IMR-90 (cell line): ENCODE measurements at regions not wholly inside any gene's neighbourhood (a gene's known extent, or its start where the extent isn't known, plus 50 kb on each side); places are given as distances from the start of the nearest gene placed in this dataset.

Experiments used
- ATAC-seq: fragments of 200-7000 bp; cut with Tn5 transposase; 2 replicates; pipeline ENCODE4 v1.9.1; 2020; ENCODE audit warnings: low read depth, mild to moderate bottlenecking, moderate library complexity
- BruUV-seq: library from RNA; stranded (reverse); fragments of 400-500 nt; replicated peaks from 2 replicates; lab custom pipeline; 2021; lab: Mats Ljungman, UMichigan
- CTCF ChIA-PET: fragments of 300-600 bp; formaldehyde crosslinking; extraction: SDS; loops from one replicate; lab custom pipeline; 2021; ENCODE audit warnings: antibody characterized with exemption; lab: Yijun Ruan, JAX
- POLR2A ChIA-PET: fragments of 300-600 bp; sonication (Branson Sonifier 250); formaldehyde crosslinking; loops from one replicate; lab custom pipeline; 2022; ENCODE audit warnings: antibody characterized with exemption; ENCODE audit not compliant: unreplicated experiment; lab: Charles Lee
- DNase-seq: peaks from one replicate; pipeline ENCODE4 v3.0.0; 2013
- H2AFZ ChIP-seq: replicated peaks from 2 replicates; pipeline ENCODE3; 2013; ENCODE audit warnings: low read length, mild to moderate bottlenecking; ENCODE audit not compliant: poor library complexity
- H2AK5ac ChIP-seq: 2 replicates; pipeline ENCODE4 v1.6.1; 2013; ENCODE audit warnings: low read depth, low read length, inconsistent platforms
- H2AK9ac ChIP-seq: replicated peaks from 2 replicates; pipeline ENCODE3; 2013; ENCODE audit warnings: mild to moderate bottlenecking, low read depth, low read length, moderate library complexity; ENCODE audit not compliant: poor library complexity
- H2BK120ac ChIP-seq: 2 replicates; pipeline ENCODE4 v1.6.1; 2013; ENCODE audit warnings: low read depth, low read length, inconsistent platforms
- H2BK15ac ChIP-seq: 3 replicates; pipeline ENCODE4 v1.6.1; 2013; ENCODE audit warnings: low read depth, low read length, inconsistent platforms
- H2BK20ac ChIP-seq: 2 replicates; pipeline ENCODE4 v1.6.1; 2013; ENCODE audit warnings: low read depth, mild to moderate bottlenecking, inconsistent platforms, low read length, moderate library complexity
- H2BK5ac ChIP-seq: 2 replicates; pipeline ENCODE4 v1.6.1; 2013; ENCODE audit warnings: mild to moderate bottlenecking, low read depth, low read length, inconsistent platforms; ENCODE audit not compliant: poor library complexity, severe bottlenecking
- H3K14ac ChIP-seq: replicated peaks from 2 replicates; pipeline ENCODE4 v1.6.1; 2013; ENCODE audit warnings: low read depth, low read length, inconsistent platforms
- H3K18ac ChIP-seq: 2 replicates; pipeline ENCODE4 v1.6.1; 2013; ENCODE audit warnings: low read depth, low read length, control low read depth
- H3K23ac ChIP-seq: 2 replicates; pipeline ENCODE4 v1.6.1; 2013; ENCODE audit warnings: low read depth, low read length, inconsistent platforms
- H3K27ac ChIP-seq: 2 replicates; pipeline ENCODE4 v1.5.1; 2013; ENCODE audit warnings: mild to moderate bottlenecking, control low read depth, low read length; ENCODE audit not compliant: insufficient read depth
- H3K27me3 ChIP-seq: 2 replicates; pipeline ENCODE4 v1.6.1; 2013; ENCODE audit warnings: low read length; ENCODE audit not compliant: control insufficient read depth, insufficient read depth
- H3K36me3 ChIP-seq: 2 replicates; pipeline ENCODE4 v1.6.1; 2013; ENCODE audit warnings: low read length, mixed read lengths; ENCODE audit not compliant: control insufficient read depth, insufficient read depth
- H3K4ac ChIP-seq: 2 replicates; pipeline ENCODE4 v1.6.1; 2013; ENCODE audit warnings: low read depth, low read length, inconsistent platforms
- H3K4me1 ChIP-seq: 2 replicates; pipeline ENCODE4 v1.6.1; 2013; ENCODE audit warnings: low read length, mixed read lengths; ENCODE audit not compliant: control insufficient read depth, insufficient read depth
- H3K4me2 ChIP-seq: 2 replicates; pipeline ENCODE4 v1.6.1; 2013; ENCODE audit warnings: low read depth, mild to moderate bottlenecking, control low read depth, low read length, moderate library complexity
- H3K4me3 ChIP-seq: 2 replicates; pipeline ENCODE4 v1.5.1; 2013; ENCODE audit warnings: low read depth, mild to moderate bottlenecking, control low read depth, low read length, moderate library complexity; ENCODE audit not compliant: insufficient read depth
- H3K56ac ChIP-seq: 2 replicates; pipeline ENCODE4 v1.6.1; 2013; ENCODE audit warnings: low read length, inconsistent platforms; ENCODE audit not compliant: insufficient read depth; ENCODE audit errors: extremely low read depth
- H3K79me1 ChIP-seq, 2 experiments: 2 replicates each; pipeline ENCODE4 v1.6.1; 2013; ENCODE audit warnings: low read length in 2 of 2, inconsistent platforms in 1 of 2, low read depth in 1 of 2
- H3K9ac ChIP-seq: 2 replicates; pipeline ENCODE4 v1.6.1; 2013; ENCODE audit warnings: low read depth, low read length, control low read depth
- H3K9me1 ChIP-seq: 2 replicates; pipeline ENCODE4 v1.6.1; 2013; ENCODE audit warnings: low read length, inconsistent platforms; ENCODE audit not compliant: insufficient read depth
- H3K9me3 ChIP-seq: 2 replicates; pipeline ENCODE4 v1.6.1; 2013; ENCODE audit warnings: low read length; ENCODE audit not compliant: control insufficient read depth, insufficient read depth
- H4K20me1 ChIP-seq: 2 replicates; pipeline ENCODE4 v1.6.1; 2013; ENCODE audit warnings: low read length, inconsistent platforms; ENCODE audit not compliant: insufficient read depth
- H4K5ac ChIP-seq: 2 replicates; pipeline ENCODE4 v1.6.1; 2013; ENCODE audit warnings: mild to moderate bottlenecking, low read depth, low read length, control low read depth
- H4K8ac ChIP-seq, 2 experiments: 2 replicates each; pipeline ENCODE4 v1.6.1; 2013; ENCODE audit warnings: low read depth in 2 of 2, low read length in 2 of 2, control low read depth in 1 of 2, inconsistent platforms in 1 of 2
- H4K91ac ChIP-seq: 2 replicates; pipeline ENCODE4 v1.6.1; 2013; ENCODE audit warnings: low read depth, low read length, inconsistent platforms; ENCODE audit not compliant: insufficient read depth
- FOS ChIP-seq: fragments of 150-350 bp; IDR thresholded peaks from 2 replicates; pipeline ENCODE4 v1.6.1; 2016; ENCODE audit warnings: low read depth, low read length
- MAFK ChIP-seq: IDR thresholded peaks from 2 replicates; pipeline ENCODE4 v1.6.1; 2012; ENCODE audit warnings: low read depth, low read length, improper control_type of control experiment
- NFE2L2 ChIP-seq: fragments of 150-350 bp; IDR thresholded peaks from 2 replicates; pipeline ENCODE4 v1.6.1; 2016; ENCODE audit warnings: low read depth, mild to moderate bottlenecking, low read length
- POLR2A ChIP-seq: IDR thresholded peaks from 2 replicates; pipeline ENCODE4 v1.6.1; 2012; ENCODE audit warnings: mild to moderate bottlenecking, low read depth, low read length
- RAD21 ChIP-seq: IDR thresholded peaks from 2 replicates; pipeline ENCODE4 v1.6.1; 2012; ENCODE audit warnings: low read length, improper control_type of control experiment
- WGBS, 2 experiments: methylation state at CpG; one replicate each; pipeline versions ENCODE4 v1.1.5 to v1.1.7; 2013; ENCODE audit warnings: missing lambda C conversion rate in 2 of 2; ENCODE audit not compliant: insufficient read length in 1 of 2; ENCODE audit errors: extremely low coverage in 2 of 2; 5-methylcytosine and 5-hydroxymethylcytosine counted together
- dilution Hi-C: fragments of 300-500 bp; cut with HindIII; formaldehyde crosslinking; loops from one replicate; pipeline ENCODE4 v1.14.3; 2018; ENCODE audit warnings: low sequenced_read_pairs; ENCODE audit not compliant: unreplicated experiment
- in situ Hi-C: fragments of 300-500 bp; cut with MboI; formaldehyde crosslinking; loops from 3 replicates; pipeline ENCODE4 v1.14.3; 2019; ENCODE audit warnings: low sequenced_read_pairs, inconsistent platforms, mixed read lengths
- intact Hi-C: fragments of 100-400 bp; cut with micrococcal nuclease; formaldehyde crosslinking; loops from 2 replicates; pipeline ENCODE4 v1.10.0; 2022
- TF ChIP-seq, protein P1 (sequence below): fragments of 150-350 bp; IDR thresholded peaks from 2 replicates; pipeline ENCODE4 v1.6.1; 2016; ENCODE audit warnings: low read depth, mild to moderate bottlenecking, low read length, moderate library complexity, borderline replicate concordance

DNA sequence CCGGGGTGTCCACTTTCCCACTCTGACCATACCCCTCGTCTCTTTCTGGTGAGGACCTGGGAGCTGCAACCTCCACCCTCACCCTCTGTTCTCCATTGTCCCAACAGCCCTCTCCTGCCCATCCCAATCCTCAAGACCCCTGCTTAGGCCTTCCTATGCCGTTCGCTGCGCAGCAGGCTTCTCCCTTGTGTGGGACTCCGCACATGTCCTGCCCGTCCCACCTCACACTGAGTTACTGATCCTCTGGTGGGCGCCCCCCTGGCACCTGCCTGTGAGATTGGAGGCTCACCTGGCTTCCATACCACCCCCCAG is 119.5 kb upstream of the SNTG2 start:
- DNase-seq = no peak
- H3K9me1 ChIP-seq = no peaks in the 10 kb centered on the region
- POLR2A ChIA-PET = no interaction called here
- no peak overlapping the region for H3K9ac ChIP-seq
- no peak overlapping the region for H2AK5ac ChIP-seq
- H2BK5ac ChIP-seq = no peak overlapping the region
- no peak overlapping the region for H3K4me2 ChIP-seq
- no peaks in the 10 kb centered on the region for H3K4me1 ChIP-seq
- H3K27ac ChIP-seq = no peak overlapping the region
- no peaks in the 10 kb centered on the region for H3K79me1 ChIP-seq
- no peak overlapping the region for H3K23ac ChIP-seq
- CTCF ChIA-PET = no interaction called here
- no peak overlapping the region for H3K18ac ChIP-seq
- no peak overlapping the region for H4K91ac ChIP-seq
- no peak for TF ChIP-seq FOS
- no peak for TF ChIP-seq POLR2A
- TF ChIP-seq RAD21 = no peak
- no peak for TF ChIP-seq NFE2L2
- no peak for TF ChIP-seq MAFK
- TF ChIP-seq, protein P1, sequence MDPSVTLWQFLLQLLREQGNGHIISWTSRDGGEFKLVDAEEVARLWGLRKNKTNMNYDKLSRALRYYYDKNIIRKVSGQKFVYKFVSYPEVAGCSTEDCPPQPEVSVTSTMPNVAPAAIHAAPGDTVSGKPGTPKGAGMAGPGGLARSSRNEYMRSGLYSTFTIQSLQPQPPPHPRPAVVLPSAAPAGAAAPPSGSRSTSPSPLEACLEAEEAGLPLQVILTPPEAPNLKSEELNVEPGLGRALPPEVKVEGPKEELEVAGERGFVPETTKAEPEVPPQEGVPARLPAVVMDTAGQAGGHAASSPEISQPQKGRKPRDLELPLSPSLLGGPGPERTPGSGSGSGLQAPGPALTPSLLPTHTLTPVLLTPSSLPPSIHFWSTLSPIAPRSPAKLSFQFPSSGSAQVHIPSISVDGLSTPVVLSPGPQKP = no peak
- no peak overlapping the region for H3K4ac ChIP-seq
- no peak overlapping the region for H2BK15ac ChIP-seq
- in situ Hi-C loops (no loop called here), intact Hi-C loops (no loop called here), dilution Hi-C loops (no loop called here)
- H2AFZ ChIP-seq = no peak overlapping the region
- no peak overlapping the region for H2BK20ac ChIP-seq
- H4K5ac ChIP-seq = no peak overlapping the region
- H3K14ac ChIP-seq = no peak overlapping the region
- no peak overlapping the region for H3K56ac ChIP-seq
- WGBS, 2 experiments = 50% methylated on average over 4 of the region's 8 CpGs; no CpG with 5 or more reads in 1 of the 2 experiments
- H3K27me3 ChIP-seq = no peaks in the 10 kb centered on the region
- H4K20me1 ChIP-seq = no peaks in the 10 kb centered on the region
- ATAC-seq = no peak
- no peak overlapping the region for H2BK120ac ChIP-seq
- H3K9me3 ChIP-seq = peaks cover 19% of the 10 kb centered on the region
- BruUV-seq = no TSS peak
- no peak overlapping the region for H3K4me3 ChIP-seq
- H4K8ac ChIP-seq = no peak overlapping the region
- no peaks in the 10 kb centered on the region for H3K36me3 ChIP-seq
- no peak overlapping the region for H2AK9ac ChIP-seq
